Skin epidermis (tissue), 12 donors: ENCODE measurements at regions not wholly inside any gene's neighbourhood (a gene's known extent, or its start where the extent isn't known, plus 50 kb on each side); places are given as distances from the start of the nearest gene placed in this dataset.

Experiments
- H3K27ac ChIP-seq, 21 experiments: fragments of 200-600 bp; sonication (generic) in 11 of 21; one replicate each; pipeline ENCODE4 v1.5.0; 2020; ENCODE audit warnings: mild to moderate bottlenecking in 3 of 21, inconsistent platforms in 2 of 21, moderate library complexity in 2 of 21
- H3K4me3 ChIP-seq, 7 experiments: fragments of 200-600 bp; sonication (generic) in 2 of 7; one replicate each; pipeline ENCODE4 v1.5.0; 2020; ENCODE audit warnings: inconsistent platforms in 2 of 7, mild to moderate bottlenecking in 2 of 7, moderate library complexity in 1 of 7

DNA sequence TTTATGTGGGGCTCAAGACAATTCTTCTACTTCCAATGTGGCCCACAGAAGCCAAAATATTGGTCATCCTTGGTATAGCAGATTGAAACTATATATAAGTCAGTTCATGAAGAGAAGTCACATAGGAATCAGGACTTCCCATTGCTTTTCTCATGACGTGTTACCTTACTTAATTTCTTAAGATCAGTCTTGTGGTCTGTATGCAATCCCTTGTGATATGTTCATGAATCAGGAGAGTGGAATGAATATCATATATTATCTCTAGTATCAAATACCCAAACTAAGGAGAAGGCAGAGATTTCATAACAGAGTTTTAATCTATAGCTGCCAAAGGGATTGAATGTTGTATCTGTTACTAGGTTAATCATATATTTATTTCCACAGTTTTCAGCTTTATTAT, 1390.4 kb downstream of the SUCLG1 start:
- Histone ChIP-seq H3K27ac (no peak overlapping the region), H3K4me3 (no peak overlapping the region)

DNA sequence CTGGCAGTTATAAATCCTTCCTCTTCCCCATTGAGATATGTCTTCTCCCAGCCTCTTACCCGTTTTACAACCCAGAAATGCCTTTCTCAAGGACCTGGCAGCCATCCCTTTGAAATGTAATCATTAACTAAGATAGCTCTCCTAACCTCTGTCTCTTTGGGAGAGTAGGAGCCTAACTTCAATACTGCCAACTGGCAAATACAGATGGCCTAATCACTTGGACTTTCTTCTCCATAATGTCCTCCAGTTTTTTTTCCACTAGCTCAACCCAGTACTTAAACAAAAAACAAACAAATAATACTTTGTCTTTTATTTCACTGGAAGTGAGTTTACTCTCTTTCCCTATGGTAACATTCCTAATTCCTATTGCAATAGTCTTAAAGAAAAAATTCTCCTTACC, 1391.1 kb downstream of the SUCLG1 start:
- Histone ChIP-seq H3K4me3 (no peak overlapping the region), H3K27ac (no peak overlapping the region)

DNA sequence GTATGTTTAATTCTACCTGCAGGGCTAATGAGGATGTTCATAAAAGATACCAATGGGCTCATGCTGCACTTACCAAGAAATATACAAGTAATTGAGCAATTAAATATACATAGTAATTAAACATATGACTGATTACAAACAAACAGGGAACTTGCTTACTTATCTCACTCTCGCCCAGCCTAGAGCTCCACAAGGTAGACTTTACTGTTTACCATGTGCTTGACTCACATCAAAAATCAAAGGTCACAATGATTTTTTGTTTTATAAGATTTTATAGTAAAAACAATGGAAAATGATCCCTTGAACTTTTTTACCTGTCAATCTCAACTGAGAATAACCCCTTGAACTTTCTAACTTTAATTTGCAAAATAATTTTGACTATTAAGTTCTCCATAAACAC, 1395.1 kb downstream of the SUCLG1 start:
- H3K27ac ChIP-seq: no peak overlapping the region
- no peak overlapping the region for H3K4me3 ChIP-seq

DNA sequence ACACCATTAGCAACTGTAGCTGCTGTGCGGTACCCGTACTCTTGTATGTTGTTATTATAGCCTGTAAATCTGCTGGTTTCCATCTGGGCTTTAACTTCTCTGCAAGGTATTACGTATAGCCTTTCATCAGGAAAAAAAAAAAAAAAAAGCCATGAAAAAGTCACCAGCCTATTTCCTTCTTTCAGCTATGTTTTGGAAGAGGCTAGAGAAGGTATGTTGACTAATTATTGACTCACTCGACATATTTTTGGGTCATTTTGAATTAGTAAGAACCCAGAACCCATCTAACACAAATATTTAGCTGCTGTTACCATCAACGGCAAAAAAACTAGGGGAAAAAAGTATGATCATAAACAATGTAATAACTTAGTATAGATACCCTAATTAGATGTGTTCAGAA, 1395.6 kb downstream of the SUCLG1 start:
- H3K4me3 ChIP-seq: no peak overlapping the region

DNA sequence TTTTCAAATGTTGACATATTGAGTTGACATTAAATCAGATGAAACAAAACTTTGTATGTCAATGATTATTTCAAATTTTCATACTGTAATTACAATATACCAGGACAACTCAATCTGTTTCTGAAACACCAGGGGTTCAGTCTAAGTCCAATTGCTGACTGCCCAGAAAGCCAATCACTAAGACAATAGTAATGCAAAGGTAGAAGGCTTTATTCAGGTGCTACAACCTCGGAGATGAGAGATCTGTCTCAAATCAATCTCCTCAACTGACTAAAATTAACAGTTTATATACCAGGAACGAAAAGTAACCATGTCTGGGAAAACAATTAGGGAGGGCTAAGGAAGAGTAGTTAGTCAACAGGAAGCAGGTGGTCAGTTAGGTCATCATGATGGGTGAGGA, 1400.4 kb downstream of the SUCLG1 start:
- H3K27ac ChIP-seq: no peak overlapping the region
- no peak overlapping the region for H3K4me3 ChIP-seq

More for the DNA sequence above, 1395.6 kb downstream of the SUCLG1 start:
- H3K27ac ChIP-seq: no peak overlapping the region

DNA sequence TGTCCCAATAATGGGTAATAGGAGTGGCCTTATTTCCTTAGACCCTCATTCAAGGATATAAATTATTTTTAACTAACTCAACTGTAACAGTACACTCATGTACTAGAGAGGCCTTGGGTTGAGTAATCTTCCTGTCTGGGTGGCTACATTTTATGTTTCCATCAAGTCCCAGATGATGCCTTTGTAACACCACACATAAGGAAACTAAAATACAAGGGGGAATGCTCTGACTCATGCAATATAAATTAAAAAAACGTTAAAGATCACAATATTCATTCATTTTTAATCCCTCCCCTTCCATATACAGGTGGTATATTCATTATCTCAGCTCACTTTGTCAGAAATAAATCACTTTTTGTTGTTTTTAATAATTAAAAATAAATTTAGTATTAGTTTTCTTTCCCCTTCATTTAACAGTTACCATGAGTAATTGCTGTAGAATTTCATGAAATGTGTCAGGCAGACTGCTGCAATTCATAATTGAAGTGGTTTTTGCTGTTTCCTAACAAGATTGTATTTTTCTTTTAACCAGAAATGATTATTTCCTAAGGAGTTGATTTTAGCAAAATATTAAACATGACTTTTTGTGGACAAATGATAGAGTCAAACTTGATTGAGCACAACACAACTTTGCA, 1403.6 kb downstream of the SUCLG1 start:
- peak overlapping the region in 2 of 21 experiments; percentile 34 to 49 for H3K27ac ChIP-seq
- H3K4me3 ChIP-seq: no peak overlapping the region

DNA sequence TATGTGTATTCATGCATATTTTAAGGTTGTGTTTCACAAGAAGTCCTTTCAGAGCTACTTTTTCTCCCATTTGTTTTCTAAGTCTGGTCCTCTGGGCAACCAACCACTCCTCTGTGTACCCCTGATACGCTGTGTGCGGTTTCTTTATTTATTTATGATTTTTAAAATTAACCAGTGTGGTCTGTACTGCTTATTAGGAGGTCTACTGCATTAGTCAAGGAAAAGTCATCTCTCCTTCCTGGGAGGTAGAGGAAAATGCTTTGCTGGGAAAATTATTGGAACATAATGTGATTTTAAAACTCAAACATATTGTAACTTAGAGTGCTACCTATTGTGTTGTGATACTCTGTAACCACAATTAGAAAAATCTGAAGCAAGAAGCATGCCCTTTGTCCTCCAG, 1404.3 kb downstream of the SUCLG1 start:
- H3K4me3 ChIP-seq: no peak overlapping the region
- peak overlapping the region in 2 of 21 experiments; percentile 34 to 49 for H3K27ac ChIP-seq

DNA sequence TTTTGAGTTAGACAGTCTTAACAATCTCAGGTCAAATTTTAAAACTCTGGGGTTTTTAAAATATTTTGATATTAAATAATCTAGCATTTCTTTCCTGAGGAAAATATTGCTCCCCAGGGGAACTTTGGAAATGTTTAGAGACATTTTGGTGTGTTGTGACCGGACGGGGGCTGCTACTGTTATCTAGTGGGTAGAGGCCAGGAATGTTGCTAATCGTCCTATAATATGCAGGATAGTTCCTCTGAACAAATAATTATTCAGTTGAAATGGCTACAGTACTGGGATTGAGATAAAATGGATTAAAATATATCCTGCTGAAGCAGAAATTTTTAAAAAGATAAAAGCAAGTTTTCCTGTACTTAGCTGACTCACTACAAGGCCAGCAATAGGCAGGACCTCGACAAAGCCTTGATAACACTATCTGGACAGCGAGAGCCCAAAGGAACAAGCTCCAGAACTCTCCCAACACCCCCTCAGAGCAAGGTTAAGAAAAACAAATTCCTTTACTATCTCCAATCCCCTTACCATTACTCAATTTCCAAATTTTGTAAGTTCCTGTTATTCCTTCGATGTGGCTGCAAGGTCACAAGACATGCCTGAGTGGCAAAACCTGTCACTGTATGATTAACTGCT, 1407.4 kb downstream of the SUCLG1 start:
- Histone ChIP-seq H3K4me3 (no peak overlapping the region), H3K27ac (no peak overlapping the region)

DNA sequence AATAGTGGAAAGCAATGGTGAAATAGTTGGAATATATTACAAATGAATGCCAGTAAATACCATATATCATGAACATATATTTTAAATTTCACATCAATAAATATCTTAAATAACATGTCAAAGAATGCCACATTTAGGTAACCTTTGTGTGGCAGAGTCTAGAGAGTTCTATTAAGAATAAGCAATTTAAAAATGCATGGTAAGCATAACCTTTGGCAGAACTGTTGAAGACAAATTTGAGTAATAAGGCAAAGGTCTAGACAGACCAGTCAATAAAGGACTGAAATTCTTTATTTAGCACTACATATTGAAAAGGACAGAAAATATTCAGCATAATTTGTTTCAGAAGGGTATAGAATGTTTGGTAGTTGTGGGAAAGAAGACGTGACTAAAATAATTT, 1417.0 kb downstream of the SUCLG1 start:
- no peak overlapping the region for H3K4me3 ChIP-seq

DNA sequence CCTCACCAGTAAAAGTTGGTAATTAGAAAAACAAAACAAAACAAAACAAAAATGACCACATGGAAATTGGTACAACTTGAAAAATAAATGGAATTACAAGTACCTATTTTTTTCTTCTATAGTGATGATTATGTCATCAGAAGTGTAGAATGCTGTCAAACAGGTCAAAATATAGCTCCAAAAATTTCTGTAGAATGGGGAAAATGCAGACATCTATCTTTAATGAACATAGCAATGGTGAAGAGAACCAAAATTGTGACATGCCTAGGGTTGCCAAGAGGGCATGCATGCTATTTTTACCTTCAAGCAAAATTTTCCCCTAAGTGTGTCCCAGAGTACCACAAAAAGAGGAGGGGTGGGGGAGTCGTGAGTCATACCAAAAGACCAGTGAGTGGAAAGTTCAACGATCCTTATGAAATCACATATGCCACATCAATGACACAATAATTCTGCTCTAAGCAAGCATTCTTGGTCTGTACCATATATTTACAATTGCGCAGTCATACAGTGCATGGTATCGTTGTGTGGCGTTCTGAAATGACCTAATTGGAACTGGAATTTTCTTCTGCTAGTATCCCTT, 1436.4 kb downstream of the SUCLG1 start:
- no peak overlapping the region for H3K4me3 ChIP-seq
- H3K27ac ChIP-seq: no peak overlapping the region

More for the DNA sequence above, 1417.0 kb downstream of the SUCLG1 start:
- no peak overlapping the region for H3K27ac ChIP-seq

DNA sequence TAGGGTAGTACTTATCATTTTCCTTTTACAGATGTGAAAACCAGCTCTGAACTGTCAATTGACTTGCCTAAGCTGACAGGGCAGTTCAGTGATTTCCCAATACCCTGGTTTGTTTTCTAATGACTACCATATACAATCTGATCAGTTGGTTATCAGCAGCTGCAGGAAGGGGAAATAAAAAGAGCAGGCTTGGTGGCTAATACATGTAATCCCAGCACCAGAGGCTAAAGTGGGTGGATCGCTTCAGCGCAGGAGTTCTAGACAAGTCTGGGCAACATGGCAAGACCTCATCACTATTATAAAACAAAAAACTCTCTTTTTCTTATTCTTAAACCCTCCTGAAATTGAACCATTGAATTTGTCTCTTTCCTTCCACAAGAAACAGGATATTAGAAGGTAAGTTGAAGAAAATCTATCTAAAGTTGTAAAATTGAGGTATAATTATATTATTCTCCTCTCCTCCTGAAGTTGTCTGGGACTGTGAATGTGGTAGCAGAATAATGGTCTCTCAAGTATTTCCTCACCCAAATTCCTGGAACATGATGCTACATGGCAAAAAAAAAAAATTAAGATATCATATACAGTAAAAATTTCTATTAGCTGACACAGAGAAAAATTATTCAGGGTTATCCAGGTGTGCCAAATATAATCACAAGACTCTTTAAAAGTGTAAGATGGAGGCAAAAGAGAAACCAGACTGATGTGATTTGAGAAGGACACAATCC, 1441.6 kb downstream of the SUCLG1 start:
- H3K4me3 ChIP-seq: no peak overlapping the region
- no peak overlapping the region for H3K27ac ChIP-seq

DNA sequence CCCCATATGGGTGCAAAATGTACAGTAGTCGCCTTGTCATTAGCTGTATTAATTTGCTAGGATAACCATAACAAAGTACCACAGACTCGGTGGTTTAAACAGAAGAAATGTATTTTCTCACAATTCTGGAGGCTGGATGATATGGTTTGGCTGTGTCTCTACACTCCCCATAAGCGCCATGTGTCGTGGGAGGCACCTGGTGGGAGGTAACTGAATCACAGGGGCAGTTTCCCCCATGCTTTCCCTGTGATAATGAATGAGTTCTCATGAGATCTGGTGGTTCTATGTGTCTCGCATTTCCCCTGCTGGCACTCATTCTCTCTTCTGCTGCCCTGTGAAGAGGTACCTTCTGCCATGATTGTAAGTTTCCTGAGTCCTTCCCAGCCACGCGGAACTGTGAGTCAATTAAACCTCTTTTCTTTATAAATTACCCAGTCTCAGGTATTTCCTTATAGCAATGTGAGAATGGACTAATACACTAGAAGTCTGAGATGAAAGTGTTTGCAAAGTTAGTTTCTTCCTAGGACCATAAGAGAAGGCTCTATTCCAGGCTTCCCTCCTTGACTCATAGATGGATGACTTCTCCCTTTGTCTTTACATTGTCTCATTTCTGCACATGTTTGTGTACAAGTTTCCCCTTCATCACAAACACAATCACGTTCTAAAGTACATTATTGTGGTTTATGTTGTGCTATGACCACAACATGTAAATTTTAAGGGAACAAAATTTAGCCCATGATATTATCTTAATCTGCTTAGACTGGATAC, 1442.6 kb downstream of the SUCLG1 start:
- H3K4me3 ChIP-seq: no peak overlapping the region
- no peak overlapping the region for H3K27ac ChIP-seq

DNA sequence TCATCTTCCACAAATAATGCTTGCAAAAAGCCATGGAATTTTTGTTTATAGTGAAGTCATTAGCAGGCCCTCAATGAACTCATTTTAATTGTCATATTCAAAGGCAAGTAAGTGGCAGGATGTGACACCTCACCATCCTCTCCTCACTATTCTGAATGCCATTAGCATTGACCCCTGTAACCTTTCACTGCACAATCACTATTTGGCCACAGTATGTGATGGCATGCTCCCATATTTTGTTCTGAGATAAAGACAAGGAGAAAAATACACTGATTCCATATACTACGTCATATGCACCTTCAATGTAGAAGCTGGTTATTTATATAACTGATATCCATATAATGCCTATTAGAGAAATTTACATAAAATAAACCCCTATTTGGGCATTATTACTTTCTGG, 1443.2 kb downstream of the SUCLG1 start:
- Histone ChIP-seq H3K4me3 (no peak overlapping the region), H3K27ac (no peak overlapping the region)

DNA sequence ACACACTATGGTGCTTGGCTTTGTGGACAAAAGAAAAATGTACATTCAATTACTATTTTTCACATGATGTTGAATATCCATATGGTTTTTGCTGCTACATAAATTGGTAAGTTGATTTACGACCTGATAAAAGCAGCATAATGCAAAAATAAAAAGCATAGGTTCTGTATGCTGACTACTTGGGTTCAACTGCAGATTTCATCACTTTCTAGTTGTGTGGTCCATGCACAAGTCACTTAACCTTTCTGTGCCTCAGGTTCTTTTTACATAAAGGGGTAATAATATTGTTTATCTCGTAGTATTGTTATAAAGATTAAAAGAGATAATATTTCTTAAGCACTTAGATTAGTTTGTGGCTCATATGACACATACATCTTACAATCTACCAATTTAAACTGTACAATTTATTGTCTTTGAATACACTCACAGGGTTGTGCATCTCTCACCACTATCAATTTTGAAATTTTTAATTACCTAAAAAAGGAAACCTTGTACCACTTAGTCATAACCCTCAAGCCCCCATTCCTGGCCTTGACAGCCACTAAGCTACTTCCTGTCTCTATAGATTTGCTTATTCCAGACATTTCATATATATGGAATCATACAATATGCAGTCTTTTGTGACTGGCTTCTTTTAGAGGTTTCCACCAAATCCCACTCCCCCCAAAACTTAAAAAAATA, 1443.9 kb downstream of the SUCLG1 start:
- no peak overlapping the region for H3K4me3 ChIP-seq
- no peak overlapping the region for H3K27ac ChIP-seq

DNA sequence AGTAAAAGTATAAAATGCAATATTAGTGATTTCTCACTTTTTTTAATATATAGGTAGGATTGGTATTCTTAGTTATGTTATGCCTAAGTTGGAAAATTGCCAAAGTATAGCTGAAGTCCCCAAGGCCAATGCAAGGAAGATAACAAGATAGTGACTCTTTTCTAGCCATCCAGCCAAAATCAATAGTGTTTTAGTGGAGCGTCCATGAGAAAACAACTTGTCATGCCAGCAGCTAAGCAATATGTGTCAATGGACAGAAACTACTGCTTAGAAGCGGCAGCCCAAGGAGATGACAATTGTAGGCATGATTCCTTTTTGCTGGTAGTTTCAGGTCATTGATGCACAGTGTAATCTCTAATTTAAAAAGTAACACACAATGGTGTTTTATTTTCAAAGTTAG, 1444.6 kb downstream of the SUCLG1 start:
- Histone ChIP-seq H3K4me3 (no peak overlapping the region), H3K27ac (no peak overlapping the region)

DNA sequence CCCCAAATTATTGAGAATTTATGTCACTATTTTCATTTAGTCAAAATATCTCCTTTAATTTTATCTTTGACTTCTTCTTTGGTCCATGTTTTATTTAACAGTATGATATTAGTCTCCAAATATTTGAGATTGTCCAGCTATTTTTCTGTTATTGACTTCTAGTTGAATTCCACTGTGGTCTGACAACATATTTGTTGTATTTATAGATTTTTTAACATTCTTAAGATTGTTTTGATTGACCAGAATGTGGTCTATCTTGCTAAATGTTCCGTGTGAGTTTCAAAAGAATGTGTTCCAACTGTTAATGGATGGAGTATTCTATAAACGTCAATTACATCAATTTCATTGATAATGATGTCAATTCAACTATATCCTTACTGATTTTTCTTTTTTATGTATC, 1452.1 kb downstream of the SUCLG1 start:
- Histone ChIP-seq H3K27ac (no peak overlapping the region), H3K4me3 (no peak overlapping the region)

DNA sequence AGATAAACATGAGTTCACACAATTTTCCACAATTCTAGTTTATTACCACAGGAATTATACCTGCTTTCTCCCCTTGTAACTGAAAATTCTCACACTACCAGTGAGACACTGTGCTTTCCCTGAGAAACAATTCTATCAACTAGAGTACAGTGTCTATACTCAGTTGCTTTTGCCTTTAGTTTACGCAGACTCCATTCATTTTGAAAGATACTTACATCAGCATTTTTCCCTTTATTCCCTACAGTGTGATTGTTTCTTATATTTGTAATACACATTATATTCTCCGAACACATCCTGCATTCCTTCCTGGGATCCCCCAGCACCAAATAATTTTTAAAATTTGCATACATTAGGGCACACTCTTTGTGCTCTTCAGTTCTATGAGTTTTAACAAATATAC, 1455.5 kb downstream of the SUCLG1 start:
- Histone ChIP-seq H3K4me3 (no peak overlapping the region), H3K27ac (no peak overlapping the region)

DNA sequence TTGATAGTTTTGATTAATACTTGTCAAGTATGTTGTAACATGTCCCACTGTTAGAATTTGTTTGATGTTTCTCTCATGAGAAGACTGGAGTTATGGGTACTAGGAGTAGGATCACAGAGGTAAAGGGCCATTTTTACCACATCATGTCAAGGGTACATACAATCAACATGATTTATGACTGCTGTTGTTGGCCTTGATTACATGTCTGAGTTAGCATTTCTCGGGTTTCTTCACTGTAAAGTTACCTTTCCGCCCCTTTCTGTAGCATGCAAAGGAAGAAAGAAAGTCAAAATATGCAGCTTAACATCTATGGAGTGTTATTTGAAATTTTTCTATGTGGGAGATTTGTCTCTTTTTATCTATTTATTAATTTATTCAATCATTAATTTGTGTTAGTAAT, 1456.4 kb downstream of the SUCLG1 start:
- H3K27ac ChIP-seq: no peak overlapping the region
- no peak overlapping the region for H3K4me3 ChIP-seq

DNA sequence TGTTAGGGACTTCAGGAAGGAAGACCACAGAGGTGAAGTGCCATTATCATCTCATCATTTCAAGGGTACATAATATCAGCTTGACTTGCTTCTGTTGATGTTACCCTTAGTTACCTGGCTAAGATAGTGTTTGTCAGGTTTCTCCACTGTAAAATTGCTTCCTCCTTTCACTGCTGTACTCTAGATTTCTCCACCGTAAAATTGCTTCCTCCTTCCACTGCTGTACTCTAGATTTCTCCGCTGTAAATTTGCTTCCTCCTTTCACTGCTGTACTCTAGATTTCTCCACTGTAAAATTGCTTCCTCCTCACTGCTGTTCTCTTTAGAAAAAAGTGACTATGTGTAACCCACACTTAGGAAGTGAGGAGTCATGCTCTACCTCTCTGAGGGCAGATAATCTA, 1460.3 kb downstream of the SUCLG1 start:
- Histone ChIP-seq H3K27ac (no peak overlapping the region), H3K4me3 (no peak overlapping the region)

DNA sequence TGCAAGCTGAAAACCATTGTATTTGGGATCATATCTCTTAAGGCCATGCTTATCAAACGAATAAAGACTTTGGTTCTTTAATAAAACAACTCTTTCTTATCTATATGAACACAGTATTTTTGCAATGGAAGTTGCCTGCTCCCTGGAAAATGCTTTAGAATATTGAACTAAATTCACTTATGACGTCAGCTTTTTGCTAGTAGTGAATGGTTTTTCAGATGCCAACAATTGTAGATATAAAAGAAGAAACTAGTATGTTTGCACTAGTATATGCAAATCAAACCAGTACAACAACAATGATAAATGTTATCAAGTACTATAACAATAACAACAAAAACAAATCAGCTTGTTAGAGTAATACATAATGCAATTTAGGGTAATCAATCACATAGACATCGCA, 1462.9 kb downstream of the SUCLG1 start:
- Histone ChIP-seq H3K4me3 (no peak overlapping the region), H3K27ac (no peak overlapping the region)
